ENCODE measurements at regions not wholly inside any gene's neighbourhood (a gene's known extent, or its start where the extent isn't known, plus 50 kb on each side); places are given as distances from the start of the nearest gene placed in this dataset.

DNA sequence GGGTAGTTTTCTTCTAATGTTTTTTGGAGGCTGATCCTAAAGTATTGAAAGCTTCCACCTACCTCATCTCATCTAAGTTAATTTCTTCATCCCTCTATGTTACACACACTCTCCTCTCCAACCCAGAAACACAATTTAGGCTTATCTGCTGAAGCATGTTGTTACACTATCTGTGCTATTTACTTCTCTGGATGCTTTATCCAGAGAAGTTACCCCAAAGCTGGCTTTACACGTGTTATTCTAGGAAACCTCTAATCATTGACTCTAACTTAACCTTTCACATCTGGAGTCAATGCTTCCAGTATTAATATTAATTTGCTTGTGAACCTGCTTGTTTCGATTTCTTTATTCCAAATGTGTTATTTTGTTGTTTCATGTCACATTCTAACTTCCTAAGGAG, 87.3 kb upstream of the NMU start:
- TF ChIP-seq POLR2A (IDR thresholded peaks at IDR 0.05): no peak
- TF ChIP-seq, protein P1, sequence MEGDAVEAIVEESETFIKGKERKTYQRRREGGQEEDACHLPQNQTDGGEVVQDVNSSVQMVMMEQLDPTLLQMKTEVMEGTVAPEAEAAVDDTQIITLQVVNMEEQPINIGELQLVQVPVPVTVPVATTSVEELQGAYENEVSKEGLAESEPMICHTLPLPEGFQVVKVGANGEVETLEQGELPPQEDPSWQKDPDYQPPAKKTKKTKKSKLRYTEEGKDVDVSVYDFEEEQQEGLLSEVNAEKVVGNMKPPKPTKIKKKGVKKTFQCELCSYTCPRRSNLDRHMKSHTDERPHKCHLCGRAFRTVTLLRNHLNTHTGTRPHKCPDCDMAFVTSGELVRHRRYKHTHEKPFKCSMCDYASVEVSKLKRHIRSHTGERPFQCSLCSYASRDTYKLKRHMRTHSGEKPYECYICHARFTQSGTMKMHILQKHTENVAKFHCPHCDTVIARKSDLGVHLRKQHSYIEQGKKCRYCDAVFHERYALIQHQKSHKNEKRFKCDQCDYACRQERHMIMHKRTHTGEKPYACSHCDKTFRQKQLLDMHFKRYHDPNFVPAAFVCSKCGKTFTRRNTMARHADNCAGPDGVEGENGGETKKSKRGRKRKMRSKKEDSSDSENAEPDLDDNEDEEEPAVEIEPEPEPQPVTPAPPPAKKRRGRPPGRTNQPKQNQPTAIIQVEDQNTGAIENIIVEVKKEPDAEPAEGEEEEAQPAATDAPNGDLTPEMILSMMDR (IDR thresholded peaks at IDR 0.05): no peak
- no peak overlapping the region for H3K27ac ChIP-seq
- no peaks in the 10 kb centered on the region for H3K4me1 ChIP-seq
- H3K27me3 ChIP-seq: no peaks in the 10 kb centered on the region
- no peaks in the 10 kb centered on the region for H3K9me3 ChIP-seq
- DNase-seq: no peak
- no peaks in the 10 kb centered on the region for H3K36me3 ChIP-seq
- H3K4me3 ChIP-seq: no peak overlapping the region

DNA sequence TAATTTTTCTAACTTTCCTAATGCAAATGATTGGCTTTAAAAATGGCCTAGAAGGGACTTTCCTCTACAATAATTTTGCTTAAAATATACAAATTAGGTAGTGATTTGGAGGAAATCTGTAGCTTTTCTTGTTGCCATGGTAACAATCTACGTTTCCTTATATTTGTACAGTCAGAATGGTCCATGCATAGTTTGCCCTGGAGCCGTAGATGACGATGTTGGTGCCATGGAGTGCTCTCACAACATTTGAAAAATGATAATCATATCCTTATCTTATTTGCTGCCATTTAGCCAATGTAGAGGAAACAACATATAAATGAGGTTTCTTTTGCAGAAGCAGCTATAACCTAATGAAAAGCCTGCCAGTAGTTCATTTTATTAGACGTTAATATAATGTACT, 89.0 kb upstream of the NMU start:
- Histone ChIP-seq H3K4me3 (no peak overlapping the region), H3K9me3 (no peaks in the 10 kb centered on the region), H3K27ac (no peak overlapping the region), H3K27me3 (no peaks in the 10 kb centered on the region), H3K4me1 (peaks cover 0 to 3% (median 0%) of the 10 kb centered on the region in 4 donors), H3K36me3 (no peaks in the 10 kb centered on the region)
- no peak for DNase-seq
- no peak for TF ChIP-seq POLR2A (IDR thresholded peaks at IDR 0.05)
- TF ChIP-seq, protein P1 (IDR thresholded peaks at IDR 0.05): no peak

DNA sequence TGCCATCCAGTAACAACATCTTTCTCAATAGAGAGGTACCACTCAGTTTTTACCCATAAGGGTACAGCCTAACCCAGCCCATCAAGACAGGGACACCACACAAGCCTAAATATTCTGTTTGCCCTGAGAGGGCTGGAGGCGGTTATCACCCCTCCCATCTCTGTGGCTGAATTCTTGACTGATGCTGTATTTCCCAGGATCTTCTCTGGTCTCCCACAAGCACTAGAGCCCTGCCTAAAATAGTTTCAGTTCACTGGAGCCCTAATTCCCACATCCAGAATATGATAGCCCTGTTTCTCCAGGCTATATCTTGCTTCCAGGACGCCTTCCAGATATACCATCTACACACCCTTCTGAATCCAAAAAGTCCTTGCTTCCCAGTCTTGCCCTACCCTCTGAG, 91.6 kb upstream of the NMU start:
- no peak overlapping the region for H3K27ac ChIP-seq
- H3K36me3 ChIP-seq: no peaks in the 10 kb centered on the region
- no peaks in the 10 kb centered on the region for H3K9me3 ChIP-seq
- no peak overlapping the region for H3K4me3 ChIP-seq
- H3K27me3 ChIP-seq: no peaks in the 10 kb centered on the region
- TF ChIP-seq, protein P1 (IDR thresholded peaks at IDR 0.05): no peak
- no peak for TF ChIP-seq POLR2A (IDR thresholded peaks at IDR 0.05)
- DNase-seq: no peak
- H3K4me1 ChIP-seq: peaks cover 0 to 5% (median 0%) of the 10 kb centered on the region in 4 donors

- H3K27me3 ChIP-seq: no peaks in the 10 kb centered on the region
- H3K9me3 ChIP-seq: no peaks in the 10 kb centered on the region
- H3K4me3 ChIP-seq: no peak overlapping the region
- H3K4me1 ChIP-seq: peaks cover 0 to 5% (median 0%) of the 10 kb centered on the region in 4 donors
- no peaks in the 10 kb centered on the region for H3K36me3 ChIP-seq
- H3K27ac ChIP-seq: no peak overlapping the region
- no peak for DNase-seq
- TF ChIP-seq, protein P1 (IDR thresholded peaks at IDR 0.05): no peak
Measured at GRCh38 chr4:55729351-55730279, 90.0 kb upstream of the EXOC1L start.

DNA sequence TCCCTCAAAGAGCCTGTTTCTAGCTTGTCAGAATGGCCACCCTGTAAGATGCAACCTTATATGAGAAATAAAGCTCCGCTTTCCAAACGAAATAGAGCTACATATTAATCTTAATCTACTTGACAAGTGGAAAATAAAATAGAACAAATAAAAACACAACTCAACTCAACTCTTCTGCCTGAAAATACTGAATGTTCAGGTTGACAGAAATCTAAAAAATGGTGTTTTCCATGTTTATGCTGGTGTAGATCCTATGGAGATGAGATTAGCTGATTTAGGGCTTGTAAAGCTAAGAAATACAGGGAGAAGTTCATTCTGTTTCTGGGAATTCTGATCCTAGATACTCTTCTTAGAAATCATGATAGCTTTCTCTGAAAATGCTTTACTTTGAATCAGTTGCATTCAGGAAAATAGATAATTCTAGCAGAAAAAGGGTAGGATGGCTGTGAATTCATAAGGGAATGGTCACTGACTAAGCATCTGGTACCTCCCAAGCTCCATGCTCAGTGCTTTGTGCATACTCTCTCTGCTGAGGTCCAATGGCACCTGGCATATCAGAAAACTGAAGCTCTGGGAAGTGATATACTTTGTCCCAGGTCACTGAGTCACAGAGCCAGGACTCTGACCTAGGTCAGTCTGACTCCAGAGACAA, 89.2 kb upstream of the EXOC1L start:
- Histone ChIP-seq H3K27me3 (no peaks in the 10 kb centered on the region), H3K4me1 (peaks cover 0 to 5% (median 0%) of the 10 kb centered on the region in 4 donors), H3K36me3 (no peaks in the 10 kb centered on the region), H3K9me3 (no peaks in the 10 kb centered on the region), H3K4me3 (no peak overlapping the region), H3K27ac (no peak overlapping the region)
- TF ChIP-seq POLR2A (IDR thresholded peaks at IDR 0.05): no peak
- TF ChIP-seq, protein P1 (IDR thresholded peaks at IDR 0.05): no peak
- peak in 1 of 3 donors; percentile 73 for DNase-seq

Data from Peyer's patch (tissue), 4 donors.